NB4 (cell line): ENCODE measurements at regions not wholly inside any gene's neighbourhood (a gene's known extent, or its start where the extent isn't known, plus 50 kb on each side); places are given as distances from the start of the nearest gene placed in this dataset.

Source experiments
- MYC ChIP-seq: IDR thresholded peaks from 2 replicates; pipeline ENCODE4 v1.6.1; 2011; ENCODE audit warnings: low read depth, low read length
- POLR2A ChIP-seq: IDR thresholded peaks from 2 replicates; pipeline ENCODE4 v1.6.1; 2011; ENCODE audit warnings: mild to moderate bottlenecking; ENCODE audit not compliant: insufficient read length; ENCODE audit errors: extremely low read depth
- TF ChIP-seq, protein P1 (sequence below): IDR thresholded peaks from one replicate; pipeline ENCODE4 v1.5.1; 2012; ENCODE audit warnings: low read depth, low read length
- TF ChIP-seq, protein P2 (sequence below): IDR thresholded peaks from 2 replicates; pipeline ENCODE4 v1.6.1; 2011; ENCODE audit warnings: low read depth, low read length

DNA sequence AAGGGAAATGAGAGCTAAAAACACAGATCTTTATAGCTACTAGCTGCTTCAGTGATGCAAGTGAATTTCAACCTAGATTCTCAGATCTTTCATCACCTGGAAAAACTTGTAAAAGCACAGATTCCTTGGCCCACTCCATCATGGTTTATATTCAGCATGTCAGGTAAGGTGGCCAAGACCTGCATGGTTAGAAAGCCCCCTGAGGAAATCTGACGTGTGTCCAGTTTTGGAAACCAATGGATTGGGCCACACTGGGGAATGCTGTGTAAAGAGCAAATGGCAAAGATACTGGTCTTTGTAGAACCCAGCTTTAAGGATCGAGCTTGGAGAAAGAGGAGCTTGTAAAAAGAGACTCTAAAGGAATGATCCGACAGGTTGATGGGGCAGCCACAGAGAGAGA lies 397.0 kb upstream of the ARRDC4 start:
- TF ChIP-seq POLR2A (no peak), MYC (no peak)
- TF ChIP-seq, protein P1, sequence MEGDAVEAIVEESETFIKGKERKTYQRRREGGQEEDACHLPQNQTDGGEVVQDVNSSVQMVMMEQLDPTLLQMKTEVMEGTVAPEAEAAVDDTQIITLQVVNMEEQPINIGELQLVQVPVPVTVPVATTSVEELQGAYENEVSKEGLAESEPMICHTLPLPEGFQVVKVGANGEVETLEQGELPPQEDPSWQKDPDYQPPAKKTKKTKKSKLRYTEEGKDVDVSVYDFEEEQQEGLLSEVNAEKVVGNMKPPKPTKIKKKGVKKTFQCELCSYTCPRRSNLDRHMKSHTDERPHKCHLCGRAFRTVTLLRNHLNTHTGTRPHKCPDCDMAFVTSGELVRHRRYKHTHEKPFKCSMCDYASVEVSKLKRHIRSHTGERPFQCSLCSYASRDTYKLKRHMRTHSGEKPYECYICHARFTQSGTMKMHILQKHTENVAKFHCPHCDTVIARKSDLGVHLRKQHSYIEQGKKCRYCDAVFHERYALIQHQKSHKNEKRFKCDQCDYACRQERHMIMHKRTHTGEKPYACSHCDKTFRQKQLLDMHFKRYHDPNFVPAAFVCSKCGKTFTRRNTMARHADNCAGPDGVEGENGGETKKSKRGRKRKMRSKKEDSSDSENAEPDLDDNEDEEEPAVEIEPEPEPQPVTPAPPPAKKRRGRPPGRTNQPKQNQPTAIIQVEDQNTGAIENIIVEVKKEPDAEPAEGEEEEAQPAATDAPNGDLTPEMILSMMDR: no peak
- TF ChIP-seq, protein P2, sequence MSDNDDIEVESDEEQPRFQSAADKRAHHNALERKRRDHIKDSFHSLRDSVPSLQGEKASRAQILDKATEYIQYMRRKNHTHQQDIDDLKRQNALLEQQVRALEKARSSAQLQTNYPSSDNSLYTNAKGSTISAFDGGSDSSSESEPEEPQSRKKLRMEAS: no peak
